ENCODE measurements at regions not wholly inside any gene's neighbourhood (a gene's known extent, or its start where the extent isn't known, plus 50 kb on each side); places are given as distances from the start of the nearest gene placed in this dataset.
A peak's percentile ranks its signal among the peaks of the same experiment; 100 is the strongest.
"Not testable (repeated sequence)": the region's sequence is repeated elsewhere in the genome, so short reads cannot be mapped to it uniquely, and the experiment has no call there.

- H3K4me3 Mint-ChIP-seq; H3K36me3 Mint-ChIP-seq; H3K27ac Mint-ChIP-seq; H3K9me3 Mint-ChIP-seq; H3K4me1 Mint-ChIP-seq (ENCODE audit: low read depth); POLR2A ChIA-PET; DNase-seq; intact Hi-C loops (cut with micrococcal nuclease); CTCF ChIA-PET: not testable (repeated sequence)
- peaks cover 21% of the 10 kb centered on the region for H3K27me3 Mint-ChIP-seq
Measured at GRCh38 chr2:131665716-131666115, 138.0 kb downstream of the CCDC74A start.

DNA sequence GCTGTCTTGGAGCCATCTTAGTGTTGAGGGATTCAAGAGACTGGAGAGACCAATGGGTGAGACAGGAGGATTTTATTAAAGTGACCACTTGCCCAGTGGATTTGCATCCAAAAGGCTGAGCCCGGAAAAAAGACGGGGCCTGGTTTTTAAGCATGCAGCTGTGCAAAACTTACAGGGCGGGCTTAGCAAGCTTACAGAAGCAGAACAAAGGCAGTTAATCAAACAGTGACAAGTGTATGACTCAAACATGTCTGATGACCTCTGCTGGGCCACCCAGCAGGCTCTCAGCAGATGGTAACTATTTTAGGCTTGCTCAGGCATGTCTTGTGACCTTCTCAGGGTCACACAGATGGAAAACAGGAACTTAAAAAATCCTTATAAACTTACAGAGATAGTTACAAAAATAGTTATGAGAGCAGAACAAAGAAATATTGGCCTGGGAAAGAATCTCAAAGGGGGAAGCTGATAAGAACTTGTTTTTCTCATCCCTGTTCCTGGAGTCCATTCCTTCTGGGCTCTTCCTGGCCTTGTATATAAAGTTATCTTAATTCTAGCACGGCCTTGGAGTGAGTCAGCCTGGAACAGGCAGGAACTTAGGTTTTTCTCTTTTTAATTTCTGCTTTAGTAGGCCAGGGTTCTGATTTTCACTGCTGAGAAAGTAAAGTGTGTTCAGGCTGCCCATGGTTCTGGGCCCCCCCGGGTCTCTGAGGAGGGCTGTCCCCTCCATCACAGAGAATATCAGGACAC is 141.3 kb downstream of the CCDC74A start:
- H3K9me3 Mint-ChIP-seq; H3K4me1 Mint-ChIP-seq (ENCODE audit: low read depth); intact Hi-C loops (cut with micrococcal nuclease); H3K27ac Mint-ChIP-seq; POLR2A ChIA-PET; DNase-seq; H3K4me3 Mint-ChIP-seq; H3K36me3 Mint-ChIP-seq: not testable (repeated sequence)
- CTCF ChIA-PET, result interaction anchor here (0.7 to 1.0 kb wide), 2 partner anchors 14 to 256 kb away, joined by 3 to 4 read pairs; no protein-coding TSS in a partner anchor
- H3K27me3 Mint-ChIP-seq, result peaks cover 18% of the 10 kb centered on the region

- ChIA-PET CTCF (interaction anchor here (0.6 to 3.8 kb wide), 14 partner anchors 10 to 518 kb away, joined by 3 to 54 read pairs (median 7); no protein-coding TSS in a partner anchor), POLR2A (interaction anchor here (2.0 kb wide), 1 partner anchor 10 kb away, joined by 9 read pairs; no protein-coding TSS in a partner anchor)
- H3K27ac Mint-ChIP-seq; DNase-seq; H3K9me3 Mint-ChIP-seq; H3K4me1 Mint-ChIP-seq (ENCODE audit: low read depth); H3K4me3 Mint-ChIP-seq; H3K36me3 Mint-ChIP-seq: not testable (repeated sequence)
- H3K27me3 Mint-ChIP-seq, result peaks cover 26% of the 10 kb centered on the region
- intact Hi-C loops (cut with micrococcal nuclease), result loop anchor here (5.0 kb wide), 2 partner anchors 180 to 475 kb away; partner anchors contain the start of gene MZT2A
Measured at GRCh38 chr2:131671841-131672470, 144.3 kb downstream of the CCDC74A start.

- not testable (repeated sequence) for H3K27ac Mint-ChIP-seq; H3K9me3 Mint-ChIP-seq; H3K4me1 Mint-ChIP-seq (ENCODE audit: low read depth); H3K36me3 Mint-ChIP-seq; H3K4me3 Mint-ChIP-seq
- intact Hi-C loops (cut with micrococcal nuclease), result loop anchor here (1.0 to 5.0 kb wide), 4 partner anchors 180 to 518 kb away; partner anchors contain the start of gene MZT2A
- H3K27me3 Mint-ChIP-seq, result peaks cover 27% of the 10 kb centered on the region
- peak; percentile 72 for DNase-seq
- ChIA-PET CTCF (interaction anchor here (0.6 to 3.8 kb wide), 17 partner anchors 10 to 519 kb away, joined by 3 to 54 read pairs (median 5); no protein-coding TSS in a partner anchor), POLR2A (interaction anchor here (2.0 kb wide), 1 partner anchor 9 kb away, joined by 9 read pairs; no protein-coding TSS in a partner anchor)
Measured at GRCh38 chr2:131672471-131673399, 145.0 kb downstream of the CCDC74A start.

DNA sequence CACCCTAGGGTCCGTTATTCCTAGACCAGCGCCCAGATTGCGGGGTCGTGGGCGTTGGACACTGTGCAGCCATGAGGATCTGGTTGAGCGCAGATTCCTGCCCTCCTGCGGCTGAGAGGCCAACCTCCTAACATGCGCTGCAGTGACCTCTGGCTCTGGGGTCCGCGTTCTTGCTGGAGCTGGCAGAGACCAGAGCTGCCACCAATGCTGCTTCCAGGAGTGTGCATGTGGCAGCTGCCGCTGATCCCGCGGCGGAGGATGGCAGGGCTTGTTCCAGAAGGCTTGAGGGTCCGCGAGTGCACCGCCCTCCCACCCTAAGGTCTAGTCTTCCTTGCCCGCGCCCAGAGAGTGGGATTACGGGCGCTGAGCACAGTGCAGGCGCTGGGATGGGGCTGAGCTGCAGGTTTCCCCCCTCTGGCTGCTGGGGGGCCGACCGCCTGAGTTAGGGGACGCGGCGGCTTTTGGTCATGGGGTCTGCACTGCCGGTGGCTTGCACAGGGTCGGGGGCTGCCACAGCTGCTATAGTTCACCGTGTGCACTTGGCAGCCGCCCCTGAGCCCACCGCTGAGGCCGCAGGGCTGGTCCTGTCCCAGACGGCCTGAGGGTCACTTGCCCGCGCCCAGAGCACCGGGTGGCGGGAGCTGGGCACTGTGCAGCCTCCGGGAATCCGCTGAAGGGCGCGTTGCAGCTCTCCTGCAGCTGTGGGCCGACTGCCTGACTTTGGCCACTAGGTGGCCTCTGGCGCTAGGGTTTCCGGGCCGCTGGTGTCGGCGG is 145.9 kb downstream of the CCDC74A start:
- ChIA-PET CTCF (interaction anchor here (0.7 to 3.8 kb wide), 13 partner anchors 9 to 520 kb away, joined by 3 to 54 read pairs (median 11); no protein-coding TSS in a partner anchor), POLR2A (interaction anchor here (2.0 kb wide), 1 partner anchor 9 kb away, joined by 9 read pairs; no protein-coding TSS in a partner anchor)
- peak; percentile 82 for DNase-seq
- Mint-ChIP-seq H3K36me3 (no peaks in the 10 kb centered on the region), H3K4me3 (peak overlapping the region; percentile 20), H3K27me3 (peaks cover 27% of the 10 kb centered on the region), H3K27ac (no peak overlapping the region), H3K9me3 (no peaks in the 10 kb centered on the region), H3K4me1 (ENCODE audit: low read depth) (peaks cover 2% of the 10 kb centered on the region)
- intact Hi-C loops (cut with micrococcal nuclease), result loop anchor here (1.0 to 5.0 kb wide), 5 partner anchors 129 to 519 kb away; partner anchors contain the start of gene MZT2A

DNA sequence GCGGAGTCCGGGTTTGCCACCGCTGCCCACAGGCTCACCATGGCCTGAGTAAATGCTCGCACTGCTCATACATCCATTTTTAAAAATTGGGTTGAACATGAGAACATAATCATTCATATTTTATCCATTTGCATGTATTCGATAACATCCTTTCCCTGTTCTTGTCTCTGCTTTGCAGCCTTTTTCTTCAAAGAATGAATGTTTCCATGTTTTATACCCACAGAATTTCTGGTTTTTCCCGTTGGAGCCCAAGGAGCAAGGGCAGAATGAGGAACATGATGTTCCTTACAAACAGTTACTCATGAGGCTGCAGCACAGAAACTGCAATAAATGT is 146.5 kb downstream of the CCDC74A start:
- Mint-ChIP-seq H3K27ac (no peak overlapping the region), H3K4me3 (no peak overlapping the region), H3K4me1 (ENCODE audit: low read depth) (peaks cover 2% of the 10 kb centered on the region), H3K9me3 (no peaks in the 10 kb centered on the region), H3K27me3 (peaks cover 27% of the 10 kb centered on the region), H3K36me3 (no peaks in the 10 kb centered on the region)
- DNase-seq, result no peak
- intact Hi-C loops (cut with micrococcal nuclease), result loop anchor here (2.0 to 5.0 kb wide), 3 partner anchors 129 to 473 kb away; partner anchors contain the start of gene MZT2A
- ChIA-PET CTCF (interaction anchor here (0.8 to 3.8 kb wide), 8 partner anchors 8 to 520 kb away, joined by 5 to 54 read pairs (median 26); no protein-coding TSS in a partner anchor), POLR2A (no interaction called here)

DNA sequence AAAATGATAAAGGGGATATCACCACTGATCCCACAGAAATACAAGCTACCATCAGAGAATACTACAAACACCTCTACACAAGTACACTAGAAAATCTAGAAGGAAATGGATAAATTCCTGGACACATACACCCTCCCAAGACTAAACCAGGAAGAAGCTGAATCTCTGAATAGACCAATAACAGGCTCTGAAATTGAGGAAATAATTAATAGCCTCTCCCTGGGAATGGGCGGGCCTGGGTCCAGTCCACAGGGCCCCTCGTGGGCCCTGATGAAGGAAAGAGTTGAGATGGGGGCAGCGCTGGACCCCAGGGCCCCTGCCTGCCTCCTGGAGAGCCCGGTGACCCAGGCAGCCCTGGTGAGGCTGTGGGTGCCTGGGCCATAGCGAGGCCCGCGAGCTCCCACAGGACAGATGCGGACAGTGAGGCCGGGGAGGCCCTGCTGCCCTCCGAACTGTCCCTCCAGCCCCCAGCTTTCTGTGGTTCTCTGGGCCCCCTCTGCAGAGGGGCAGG is 154.0 kb downstream of the CCDC74A start:
- ChIA-PET CTCF (interaction anchor here (1.0 to 2.5 kb wide), 7 partner anchors 9 to 528 kb away, joined by 3 to 53 read pairs (median 4); partner anchors contain the start of gene MZT2A), POLR2A (interaction anchor here (1.4 to 1.7 kb wide), 2 partner anchors 9 to 527 kb away, joined by 6 to 9 read pairs; no protein-coding TSS in a partner anchor)
- not testable (repeated sequence) for H3K9me3 Mint-ChIP-seq, H3K27ac Mint-ChIP-seq, H3K27me3 Mint-ChIP-seq, DNase-seq, H3K36me3 Mint-ChIP-seq
- Mint-ChIP-seq H3K4me3 (peak overlapping the region; percentile 79), H3K4me1 (ENCODE audit: low read depth) (peaks cover 31% of the 10 kb centered on the region)
- intact Hi-C loops (cut with micrococcal nuclease), result loop anchor here (2.0 kb wide), 1 partner anchor 155 kb away; the partner anchor contains the start of gene CCDC74A

- peaks cover 13% of the 10 kb centered on the region for H3K36me3 Mint-ChIP-seq
- peaks cover 3% of the 10 kb centered on the region for H3K27me3 Mint-ChIP-seq
- H3K9me3 Mint-ChIP-seq, result no peaks in the 10 kb centered on the region
- intact Hi-C loops (cut with micrococcal nuclease), result no loop called here
- H3K4me3 Mint-ChIP-seq, result peak overlapping the region; percentile 79
- DNase-seq, result peak; percentile 84
- H3K4me1 Mint-ChIP-seq (ENCODE audit: low read depth), result peaks cover 33% of the 10 kb centered on the region
- ChIA-PET POLR2A (interaction anchor here (1.4 to 1.7 kb wide), 2 partner anchors 10 to 528 kb away, joined by 6 to 9 read pairs; no protein-coding TSS in a partner anchor), CTCF (interaction anchor here (1.0 to 2.5 kb wide), 7 partner anchors 9 to 528 kb away, joined by 3 to 53 read pairs (median 4); partner anchors contain the start of gene MZT2A)
- H3K27ac Mint-ChIP-seq, result peak overlapping the region; percentile 56
Measured at GRCh38 chr2:131682122-131682944, 154.6 kb downstream of the CCDC74A start.

DNA sequence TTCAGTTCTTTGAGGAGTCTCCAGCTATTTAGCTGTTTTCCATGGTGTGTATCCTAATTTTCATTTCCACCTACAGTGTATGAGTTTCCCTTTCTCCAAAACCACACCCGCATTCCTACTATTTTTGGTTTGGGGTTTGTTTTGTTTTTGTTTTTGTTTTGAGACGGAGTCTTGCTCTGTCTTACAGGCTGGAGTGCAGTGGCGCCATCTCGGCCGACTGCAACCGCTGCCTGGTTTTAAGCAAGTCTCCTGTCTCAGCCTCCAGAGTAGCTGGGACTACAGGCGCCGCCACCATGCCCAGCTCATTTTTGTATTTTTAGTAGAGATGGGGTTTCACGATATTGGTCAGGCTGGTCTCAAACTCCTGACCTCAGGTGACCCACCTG is 155.2 kb downstream of the CCDC74A start:
- Mint-ChIP-seq H3K27ac (peak overlapping the region; percentile 56), H3K4me3 (peak overlapping the region; percentile 79), H3K36me3 (peaks cover 18% of the 10 kb centered on the region), H3K4me1 (ENCODE audit: low read depth) (peaks cover 33% of the 10 kb centered on the region)
- DNase-seq, result peak; percentile 44
- POLR2A ChIA-PET, result interaction anchor here (1.4 to 1.7 kb wide), 2 partner anchors 10 to 529 kb away, joined by 6 to 9 read pairs; no protein-coding TSS in a partner anchor
- CTCF ChIA-PET, result interaction anchor here (1.0 to 2.5 kb wide), 5 partner anchors 8 to 190 kb away, joined by 3 to 53 read pairs (median 8); partner anchors contain the start of gene MZT2A
- H3K9me3 Mint-ChIP-seq; H3K27me3 Mint-ChIP-seq; intact Hi-C loops (cut with micrococcal nuclease): not testable (repeated sequence)

Measured in activated CD4-positive, alpha-beta memory T cell treated with anti-CD3 and anti-CD28 coated beads for 36 hours (primary cell).